DOHH2 (cell line): ENCODE measurements at regions not wholly inside any gene's neighbourhood (a gene's known extent, or its start where the extent isn't known, plus 50 kb on each side); places are given as distances from the start of the nearest gene placed in this dataset.

Experiments used
- EZH2phosphoT487 ChIP-seq: fragments of 200-600 bp; sonication (generic); IDR thresholded peaks from 2 replicates; pipeline ENCODE4 v1.6.1; 2017; ENCODE audit warnings: borderline replicate concordance, mild to moderate bottlenecking, antibody characterized with exemption, low read length, moderate library complexity, mixed read lengths
- TF ChIP-seq, protein P1 (sequence below): fragments of 200-600 bp; sonication (generic); IDR thresholded peaks from one replicate; pipeline ENCODE4 v1.5.1; 2014; ENCODE audit warnings: antibody characterized with exemption, mild to moderate bottlenecking, low read depth, low read length; ENCODE audit not compliant: poor library complexity, severe bottlenecking

DNA sequence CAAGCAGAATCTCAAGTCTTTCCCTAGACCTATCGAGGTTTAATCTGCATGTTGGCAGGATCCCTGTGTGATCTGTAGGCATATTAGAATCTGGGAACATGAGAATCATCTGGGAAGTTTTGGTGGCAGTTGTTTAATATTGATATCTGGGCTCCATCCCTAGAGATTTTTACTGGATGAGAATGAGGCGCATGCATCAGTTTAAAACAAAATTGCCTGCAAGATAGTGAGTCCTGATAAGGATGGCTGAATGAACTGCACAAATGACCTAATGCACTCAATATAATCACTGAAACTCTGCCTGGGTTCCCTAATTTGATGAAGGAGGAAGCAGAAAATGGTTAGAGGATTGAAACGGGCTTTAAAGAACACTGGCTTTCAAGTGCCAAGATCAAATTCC lies 218.0 kb downstream of the FGFR2 start:
- TF ChIP-seq, protein P1, sequence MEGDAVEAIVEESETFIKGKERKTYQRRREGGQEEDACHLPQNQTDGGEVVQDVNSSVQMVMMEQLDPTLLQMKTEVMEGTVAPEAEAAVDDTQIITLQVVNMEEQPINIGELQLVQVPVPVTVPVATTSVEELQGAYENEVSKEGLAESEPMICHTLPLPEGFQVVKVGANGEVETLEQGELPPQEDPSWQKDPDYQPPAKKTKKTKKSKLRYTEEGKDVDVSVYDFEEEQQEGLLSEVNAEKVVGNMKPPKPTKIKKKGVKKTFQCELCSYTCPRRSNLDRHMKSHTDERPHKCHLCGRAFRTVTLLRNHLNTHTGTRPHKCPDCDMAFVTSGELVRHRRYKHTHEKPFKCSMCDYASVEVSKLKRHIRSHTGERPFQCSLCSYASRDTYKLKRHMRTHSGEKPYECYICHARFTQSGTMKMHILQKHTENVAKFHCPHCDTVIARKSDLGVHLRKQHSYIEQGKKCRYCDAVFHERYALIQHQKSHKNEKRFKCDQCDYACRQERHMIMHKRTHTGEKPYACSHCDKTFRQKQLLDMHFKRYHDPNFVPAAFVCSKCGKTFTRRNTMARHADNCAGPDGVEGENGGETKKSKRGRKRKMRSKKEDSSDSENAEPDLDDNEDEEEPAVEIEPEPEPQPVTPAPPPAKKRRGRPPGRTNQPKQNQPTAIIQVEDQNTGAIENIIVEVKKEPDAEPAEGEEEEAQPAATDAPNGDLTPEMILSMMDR = no peak
- no peak for TF ChIP-seq EZH2phosphoT487
